SK-N-MC (cell line): ENCODE measurements at regions not wholly inside any gene's neighbourhood (a gene's known extent, or its start where the extent isn't known, plus 50 kb on each side); places are given as distances from the start of the nearest gene placed in this dataset.

Experiments used
- EZH2 ChIP-seq: fragments of 200-600 bp; sonication (generic); IDR thresholded peaks from one replicate; pipeline ENCODE4 v1.6.1; 2017; ENCODE audit warnings: antibody characterized with exemption
- FOXP2 ChIP-seq: optimal IDR thresholded peaks from 2 replicates; pipeline ENCODE3; 2011; ENCODE audit warnings: mild to moderate bottlenecking, moderate library complexity; ENCODE audit not compliant: insufficient read depth; ENCODE audit errors: extremely low read length, control extremely low read depth
- POLR2AphosphoS5 ChIP-seq: IDR thresholded peaks from 2 replicates; pipeline ENCODE4 v1.6.1; 2012; ENCODE audit warnings: mild to moderate bottlenecking, low read depth, low read length, borderline replicate concordance

DNA sequence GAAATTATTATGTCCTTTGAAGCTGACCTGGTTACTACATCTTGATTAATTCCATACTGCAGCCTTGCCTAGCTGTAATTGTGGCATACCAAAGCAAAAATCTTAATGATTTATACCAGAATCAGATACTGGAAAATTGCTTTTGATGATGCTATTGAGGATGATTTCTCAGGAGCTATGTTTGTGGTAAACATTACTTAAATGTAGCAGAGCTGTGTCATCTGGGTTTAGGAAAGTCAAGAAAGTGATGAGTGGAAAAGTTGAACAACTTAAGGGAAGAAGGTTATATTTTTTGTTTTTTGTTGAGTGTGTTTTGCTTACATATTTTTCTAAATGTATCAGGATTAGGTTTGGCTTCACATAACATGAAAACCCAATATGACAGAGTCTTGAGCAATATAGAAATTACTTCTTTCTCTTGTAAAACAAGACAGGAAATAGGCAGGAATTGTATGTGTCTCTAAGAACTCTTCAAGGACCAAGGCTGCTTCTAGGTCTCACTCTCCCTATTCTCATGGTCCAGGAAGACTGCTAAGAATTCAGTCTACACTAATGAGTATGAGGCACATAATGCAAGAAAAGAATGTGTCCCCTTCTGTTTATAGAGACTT lies 87.6 kb upstream of the MTPN start:
- no peak for TF ChIP-seq EZH2
- no peak for TF ChIP-seq POLR2AphosphoS5
- TF ChIP-seq FOXP2: no peak
